ENCODE measurements at regions not wholly inside any gene's neighbourhood (a gene's known extent, or its start where the extent isn't known, plus 50 kb on each side); places are given as distances from the start of the nearest gene placed in this dataset.

DNA sequence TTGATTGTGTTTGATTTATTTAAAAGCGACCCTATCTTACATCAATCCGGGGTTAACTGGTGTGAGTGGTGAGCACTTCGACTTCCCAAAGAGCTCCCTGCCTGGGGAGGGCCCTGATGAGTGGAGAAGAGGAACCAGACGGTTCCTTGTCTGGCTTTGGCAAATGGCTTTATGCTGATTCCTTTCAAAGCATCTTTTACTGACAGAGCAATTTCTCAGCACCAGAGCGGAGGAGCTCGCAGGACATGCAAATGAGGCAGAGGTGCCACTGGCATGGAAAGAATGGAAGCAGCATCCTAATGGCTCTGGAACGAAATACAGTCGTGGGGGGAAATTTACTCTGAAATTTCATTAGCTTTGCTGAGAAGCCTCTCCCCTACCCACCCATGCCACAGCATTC, 410.9 kb upstream of the B3GAT1 start:
- TF ChIP-seq POLR2A (IDR thresholded peaks at IDR 0.05): no peak
- TF ChIP-seq, protein P1, sequence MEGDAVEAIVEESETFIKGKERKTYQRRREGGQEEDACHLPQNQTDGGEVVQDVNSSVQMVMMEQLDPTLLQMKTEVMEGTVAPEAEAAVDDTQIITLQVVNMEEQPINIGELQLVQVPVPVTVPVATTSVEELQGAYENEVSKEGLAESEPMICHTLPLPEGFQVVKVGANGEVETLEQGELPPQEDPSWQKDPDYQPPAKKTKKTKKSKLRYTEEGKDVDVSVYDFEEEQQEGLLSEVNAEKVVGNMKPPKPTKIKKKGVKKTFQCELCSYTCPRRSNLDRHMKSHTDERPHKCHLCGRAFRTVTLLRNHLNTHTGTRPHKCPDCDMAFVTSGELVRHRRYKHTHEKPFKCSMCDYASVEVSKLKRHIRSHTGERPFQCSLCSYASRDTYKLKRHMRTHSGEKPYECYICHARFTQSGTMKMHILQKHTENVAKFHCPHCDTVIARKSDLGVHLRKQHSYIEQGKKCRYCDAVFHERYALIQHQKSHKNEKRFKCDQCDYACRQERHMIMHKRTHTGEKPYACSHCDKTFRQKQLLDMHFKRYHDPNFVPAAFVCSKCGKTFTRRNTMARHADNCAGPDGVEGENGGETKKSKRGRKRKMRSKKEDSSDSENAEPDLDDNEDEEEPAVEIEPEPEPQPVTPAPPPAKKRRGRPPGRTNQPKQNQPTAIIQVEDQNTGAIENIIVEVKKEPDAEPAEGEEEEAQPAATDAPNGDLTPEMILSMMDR (IDR thresholded peaks at IDR 0.05): no peak
- TF ChIP-seq POLR2AphosphoS5 (IDR thresholded peaks at IDR 0.05): no peak
- no peak for TF ChIP-seq EP300 (IDR thresholded peaks at IDR 0.05; ENCODE audit: low read depth)
